ENCODE measurements at regions not wholly inside any gene's neighbourhood (a gene's known extent, or its start where the extent isn't known, plus 50 kb on each side); places are given as distances from the start of the nearest gene placed in this dataset.
"Not testable (repeated sequence)": the region's sequence is repeated elsewhere in the genome, so short reads cannot be mapped to it uniquely, and the experiment has no call there.

DNA sequence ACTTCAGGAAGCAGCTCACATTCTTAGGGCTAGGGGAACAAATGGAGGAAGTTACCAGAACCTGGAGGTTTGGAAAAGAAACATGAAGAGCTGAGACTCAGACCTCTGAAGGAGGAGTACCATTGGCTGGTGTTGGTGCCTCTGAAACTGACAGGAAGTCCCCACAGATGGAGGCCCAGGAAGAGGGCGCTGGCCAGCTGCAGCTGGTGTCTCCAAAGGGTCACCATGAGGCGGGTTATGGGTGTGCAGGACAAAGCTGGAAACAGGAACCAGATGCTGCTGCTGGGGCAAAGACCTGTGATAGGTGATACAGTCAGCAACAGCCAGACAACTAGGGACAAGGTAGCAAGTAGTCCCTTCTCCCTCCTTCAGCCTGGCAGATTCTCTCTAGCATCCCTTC lies 136.5 kb upstream of the SERPINE2 start:
- Mint-ChIP-seq H3K27ac (no peak overlapping the region), H3K27me3 (ENCODE audit: insufficient read depth) (peaks cover 2% of the 10 kb centered on the region), H3K4me1 (ENCODE audit: low read depth) (no peaks in the 10 kb centered on the region), H3K9me3 (no peaks in the 10 kb centered on the region), H3K4me3 (no peak overlapping the region), H3K36me3 (ENCODE audit: low read depth) (no peaks in the 10 kb centered on the region)
- intact Hi-C loops (cut with micrococcal nuclease), result no loop called here
- no peak for DNase-seq (ENCODE audit: low spot score)

- Mint-ChIP-seq H3K9me3 (no peaks in the 10 kb centered on the region), H3K4me3 (no peak overlapping the region)
Measured at GRCh38 chr2:224174990-224175389, 135.9 kb upstream of the SERPINE2 start.

DNA sequence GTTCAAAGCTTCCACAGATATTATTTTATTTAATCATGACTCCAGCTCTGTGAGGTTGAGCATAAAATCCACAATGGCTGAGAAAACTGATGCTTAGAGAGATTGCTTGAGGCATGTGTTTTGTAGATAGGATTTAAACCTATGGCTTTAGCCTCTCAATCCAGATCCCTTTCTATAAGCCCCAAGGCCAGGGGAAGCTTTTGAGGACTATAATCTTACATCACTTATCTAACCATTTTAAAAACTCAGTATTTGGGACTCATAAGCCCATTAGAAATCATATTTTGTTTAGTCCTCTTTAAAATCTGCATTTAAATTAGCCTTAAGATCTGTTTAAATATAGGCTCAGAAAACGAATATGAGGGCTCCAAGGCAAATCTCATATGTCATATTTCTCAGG lies 135.4 kb upstream of the SERPINE2 start:
- Mint-ChIP-seq H3K9me3 (no peaks in the 10 kb centered on the region), H3K36me3 (ENCODE audit: low read depth) (no peaks in the 10 kb centered on the region), H3K27ac (no peak overlapping the region), H3K4me1 (ENCODE audit: low read depth) (no peaks in the 10 kb centered on the region), H3K27me3 (ENCODE audit: insufficient read depth) (peaks cover 2% of the 10 kb centered on the region), H3K4me3 (no peak overlapping the region)
- intact Hi-C loops (cut with micrococcal nuclease), result loop anchor here (5.0 kb wide), 1 partner anchor 182 kb away; no protein-coding TSS in a partner anchor
- no peak for DNase-seq (ENCODE audit: low spot score)

More at GRCh38 chr2:224174990-224175389, 135.9 kb upstream of the SERPINE2 start:
- H3K27ac Mint-ChIP-seq, result no peak overlapping the region
- H3K27me3 Mint-ChIP-seq (ENCODE audit: insufficient read depth), result peaks cover 2% of the 10 kb centered on the region
- intact Hi-C loops (cut with micrococcal nuclease), result loop anchor here (5.0 kb wide), 1 partner anchor 183 kb away; no protein-coding TSS in a partner anchor
- H3K4me1 Mint-ChIP-seq (ENCODE audit: low read depth), result no peaks in the 10 kb centered on the region
- H3K36me3 Mint-ChIP-seq (ENCODE audit: low read depth), result no peaks in the 10 kb centered on the region
- DNase-seq (ENCODE audit: low spot score), result no peak

GRCh38 chr2:224173933-224174332 lies 134.8 kb upstream of the SERPINE2 start:
- Mint-ChIP-seq H3K36me3 (ENCODE audit: low read depth) (no peaks in the 10 kb centered on the region), H3K4me3 (no peak overlapping the region), H3K9me3 (no peaks in the 10 kb centered on the region), H3K4me1 (ENCODE audit: low read depth) (no peaks in the 10 kb centered on the region), H3K27me3 (ENCODE audit: insufficient read depth) (peaks cover 2% of the 10 kb centered on the region), H3K27ac (no peak overlapping the region)
- intact Hi-C loops (cut with micrococcal nuclease), result loop anchor here (5.0 kb wide), 1 partner anchor 182 kb away; no protein-coding TSS in a partner anchor
- DNase-seq (ENCODE audit: low spot score), result no peak

DNA sequence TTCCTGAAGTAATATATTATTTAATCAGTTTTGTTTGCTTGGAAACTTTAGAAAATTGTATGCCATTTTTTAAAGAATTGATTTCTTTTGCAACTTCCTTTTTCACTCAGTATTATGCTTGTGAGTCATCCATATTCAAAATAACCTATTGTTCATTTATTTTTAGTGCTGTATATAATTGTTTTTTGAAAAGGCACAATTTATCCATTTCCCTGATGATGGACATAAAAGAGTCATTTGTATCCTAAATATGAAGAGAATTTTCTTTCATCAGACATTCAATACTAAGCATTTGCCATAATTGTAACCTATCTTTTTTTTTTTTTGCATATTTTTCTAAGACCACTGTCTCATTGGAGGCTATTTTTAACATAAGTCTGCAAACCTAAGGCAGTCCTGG lies 134.1 kb upstream of the SERPINE2 start:
- Mint-ChIP-seq H3K4me1 (ENCODE audit: low read depth) (no peaks in the 10 kb centered on the region), H3K27me3 (ENCODE audit: insufficient read depth) (peaks cover 2% of the 10 kb centered on the region), H3K36me3 (ENCODE audit: low read depth) (no peaks in the 10 kb centered on the region), H3K27ac (no peak overlapping the region), H3K9me3 (no peaks in the 10 kb centered on the region), H3K4me3 (no peak overlapping the region)
- DNase-seq (ENCODE audit: low spot score), result no peak
- intact Hi-C loops (cut with micrococcal nuclease), result loop anchor here (5.0 kb wide), 1 partner anchor 181 kb away; no protein-coding TSS in a partner anchor

DNA sequence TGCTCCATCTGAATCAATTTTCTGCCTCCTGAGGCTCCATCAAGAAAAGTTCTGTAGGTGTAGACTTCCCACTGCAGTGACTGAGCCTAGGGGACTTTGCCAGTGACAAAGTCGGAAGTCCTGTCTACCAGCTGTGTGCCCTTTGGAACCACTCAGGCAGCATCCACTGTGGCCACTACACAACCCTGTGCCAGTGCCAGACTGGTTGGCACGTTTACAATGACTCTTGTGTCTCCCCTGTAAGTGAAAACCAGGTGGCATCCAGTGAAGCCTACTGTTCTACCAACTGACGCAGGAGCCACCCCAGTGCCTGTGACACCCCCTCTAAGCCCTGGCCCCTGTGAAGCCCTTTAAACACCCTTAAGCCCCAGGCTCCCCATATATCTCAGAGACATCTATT lies 132.1 kb upstream of the SERPINE2 start:
- no peak overlapping the region for H3K27ac Mint-ChIP-seq
- H3K9me3 Mint-ChIP-seq, result no peaks in the 10 kb centered on the region
- intact Hi-C loops (cut with micrococcal nuclease), result loop anchor here (5.0 kb wide), 1 partner anchor 179 kb away; no protein-coding TSS in a partner anchor
- no peak overlapping the region for H3K4me3 Mint-ChIP-seq
- DNase-seq (ENCODE audit: low spot score), result no peak
- no peaks in the 10 kb centered on the region for H3K36me3 Mint-ChIP-seq (ENCODE audit: low read depth)
- no peaks in the 10 kb centered on the region for H3K4me1 Mint-ChIP-seq (ENCODE audit: low read depth)
- peaks cover 2% of the 10 kb centered on the region for H3K27me3 Mint-ChIP-seq (ENCODE audit: insufficient read depth)

GRCh38 chr2:224169847-224170246 lies 130.8 kb upstream of the SERPINE2 start:
- no peaks in the 10 kb centered on the region for H3K4me1 Mint-ChIP-seq (ENCODE audit: low read depth)
- peaks cover 2% of the 10 kb centered on the region for H3K27me3 Mint-ChIP-seq (ENCODE audit: insufficient read depth)
- intact Hi-C loops (cut with micrococcal nuclease), result loop anchor here (5.0 kb wide), 1 partner anchor 178 kb away; no protein-coding TSS in a partner anchor
- no peaks in the 10 kb centered on the region for H3K9me3 Mint-ChIP-seq
- no peaks in the 10 kb centered on the region for H3K36me3 Mint-ChIP-seq (ENCODE audit: low read depth)
- H3K4me3 Mint-ChIP-seq, result no peak overlapping the region
- DNase-seq (ENCODE audit: low spot score), result no peak
- no peak overlapping the region for H3K27ac Mint-ChIP-seq

DNA sequence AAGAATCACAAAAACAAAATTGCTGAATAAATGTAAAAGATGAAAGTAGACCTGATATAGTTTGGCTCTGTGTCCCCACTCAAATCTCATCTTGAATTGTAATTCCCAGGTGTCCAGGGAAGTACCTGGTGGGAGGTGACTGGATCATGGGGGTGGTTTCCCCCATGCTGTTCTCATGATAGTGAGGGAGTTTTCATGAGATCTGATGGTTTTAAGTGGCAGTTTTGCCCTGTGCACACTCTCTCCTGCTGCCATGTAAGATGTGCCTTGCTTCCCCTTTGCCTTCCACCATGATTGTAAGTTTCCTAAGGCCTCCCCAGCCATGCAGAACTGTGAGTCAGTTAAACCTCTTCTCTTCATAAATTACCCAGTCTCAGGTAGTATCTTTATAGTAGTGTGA lies 128.7 kb upstream of the SERPINE2 start:
- H3K36me3 Mint-ChIP-seq (ENCODE audit: low read depth); H3K27ac Mint-ChIP-seq; DNase-seq (ENCODE audit: low spot score); H3K4me3 Mint-ChIP-seq; H3K4me1 Mint-ChIP-seq (ENCODE audit: low read depth); intact Hi-C loops (cut with micrococcal nuclease); H3K27me3 Mint-ChIP-seq (ENCODE audit: insufficient read depth); H3K9me3 Mint-ChIP-seq: not testable (repeated sequence)

- Mint-ChIP-seq H3K36me3 (ENCODE audit: low read depth) (no peaks in the 10 kb centered on the region), H3K27me3 (ENCODE audit: insufficient read depth) (no peaks in the 10 kb centered on the region), H3K4me1 (ENCODE audit: low read depth) (no peaks in the 10 kb centered on the region), H3K9me3 (no peaks in the 10 kb centered on the region), H3K4me3 (no peak overlapping the region), H3K27ac (no peak overlapping the region)
- intact Hi-C loops (cut with micrococcal nuclease), result no loop called here
- DNase-seq (ENCODE audit: low spot score), result no peak
Measured at GRCh38 chr2:224166654-224167053, 127.6 kb upstream of the SERPINE2 start.

DNA sequence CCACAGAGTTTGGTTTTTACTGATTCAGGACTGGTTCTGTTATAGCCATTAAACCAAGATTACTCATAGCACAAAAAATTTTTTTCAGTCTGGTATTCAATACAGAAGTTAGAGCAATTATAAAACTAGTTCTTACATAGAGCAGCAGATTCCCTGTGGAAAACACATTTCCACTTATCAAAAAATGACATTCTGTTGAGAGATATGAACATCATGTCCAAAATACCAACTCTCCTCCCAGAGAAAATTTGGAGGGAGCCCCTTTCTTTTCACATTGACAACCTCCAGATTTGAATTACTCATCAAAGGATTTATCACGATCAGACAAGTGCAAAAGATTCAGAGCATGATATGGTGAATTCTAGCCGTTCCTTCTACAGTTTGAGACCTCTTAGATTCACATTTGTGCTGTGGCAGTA lies 126.8 kb upstream of the SERPINE2 start:
- Mint-ChIP-seq H3K27me3 (ENCODE audit: insufficient read depth) (no peaks in the 10 kb centered on the region), H3K36me3 (ENCODE audit: low read depth) (no peaks in the 10 kb centered on the region), H3K27ac (no peak overlapping the region), H3K9me3 (no peaks in the 10 kb centered on the region), H3K4me1 (ENCODE audit: low read depth) (no peaks in the 10 kb centered on the region), H3K4me3 (no peak overlapping the region)
- intact Hi-C loops (cut with micrococcal nuclease), result no loop called here
- DNase-seq (ENCODE audit: low spot score), result no peak

DNA sequence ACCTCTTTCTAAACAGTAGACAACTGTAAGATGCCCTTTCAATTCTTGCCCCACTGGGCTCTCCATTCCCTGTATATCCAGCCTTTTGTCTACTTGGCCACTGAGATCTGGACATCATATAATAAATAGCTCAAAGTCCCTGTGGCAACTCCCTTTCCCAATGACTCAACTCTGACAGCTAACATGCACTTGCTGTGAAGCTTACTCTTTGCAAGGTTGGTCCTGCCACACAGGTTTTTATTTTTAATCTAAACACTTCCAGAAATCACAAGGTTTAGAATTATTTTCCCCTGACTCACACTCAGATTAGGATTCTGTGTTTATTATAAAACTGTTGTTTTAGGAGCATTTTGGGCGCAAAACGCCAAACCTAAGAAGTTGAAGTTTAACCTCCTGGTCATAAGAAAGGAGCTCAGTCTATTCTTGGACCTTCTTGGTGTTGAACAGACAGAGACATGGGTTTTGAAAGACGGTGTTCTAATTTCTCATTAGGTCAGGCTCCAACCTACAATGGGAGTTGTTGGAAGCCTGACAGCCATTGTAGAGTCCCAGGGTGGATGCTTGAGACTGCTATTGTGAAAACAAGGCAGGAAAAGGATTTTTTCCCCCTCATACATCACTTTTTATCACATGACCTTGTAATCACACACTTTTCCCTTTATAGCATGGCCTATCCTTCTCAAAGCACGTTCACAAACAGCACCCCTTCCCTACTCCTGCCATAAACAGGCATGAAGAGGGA lies 124.7 kb upstream of the SERPINE2 start:
- no peak for DNase-seq (ENCODE audit: low spot score)
- Mint-ChIP-seq H3K4me3 (no peak overlapping the region), H3K27ac (no peak overlapping the region), H3K36me3 (ENCODE audit: low read depth) (no peaks in the 10 kb centered on the region), H3K4me1 (ENCODE audit: low read depth) (no peaks in the 10 kb centered on the region), H3K27me3 (ENCODE audit: insufficient read depth) (no peaks in the 10 kb centered on the region), H3K9me3 (no peaks in the 10 kb centered on the region)
- intact Hi-C loops (cut with micrococcal nuclease), result no loop called here

GRCh38 chr2:224162122-224162521 lies 123.0 kb upstream of the SERPINE2 start:
- no peaks in the 10 kb centered on the region for H3K4me1 Mint-ChIP-seq (ENCODE audit: low read depth)
- H3K27ac Mint-ChIP-seq, result no peak overlapping the region

DNA sequence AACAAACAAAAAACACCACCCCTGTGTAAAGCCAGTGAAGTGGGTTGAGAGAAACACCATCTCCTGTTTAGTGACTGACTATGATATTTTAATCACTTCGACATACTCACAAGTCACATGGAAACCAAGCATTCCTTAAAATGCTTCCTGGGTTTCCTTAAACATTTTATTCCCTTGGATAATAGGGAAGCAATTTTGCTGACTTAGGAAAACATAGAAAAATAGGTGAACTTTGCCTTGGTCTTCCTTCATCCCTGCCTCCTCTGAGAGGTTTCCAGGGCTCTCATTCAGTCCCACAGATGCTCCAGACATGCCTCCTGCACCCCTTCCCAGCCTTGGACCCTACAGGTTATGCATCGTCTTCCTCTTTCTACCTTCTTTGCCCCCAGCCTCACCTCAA lies 122.6 kb upstream of the SERPINE2 start:
- Mint-ChIP-seq H3K27ac (no peak overlapping the region), H3K27me3 (ENCODE audit: insufficient read depth) (no peaks in the 10 kb centered on the region), H3K36me3 (ENCODE audit: low read depth) (no peaks in the 10 kb centered on the region), H3K4me1 (ENCODE audit: low read depth) (no peaks in the 10 kb centered on the region), H3K9me3 (no peaks in the 10 kb centered on the region), H3K4me3 (no peak overlapping the region)
- intact Hi-C loops (cut with micrococcal nuclease), result no loop called here
- no peak for DNase-seq (ENCODE audit: low spot score)

More at GRCh38 chr2:224162122-224162521, 123.0 kb upstream of the SERPINE2 start:
- intact Hi-C loops (cut with micrococcal nuclease), result no loop called here
- H3K4me3 Mint-ChIP-seq, result no peak overlapping the region
- H3K36me3 Mint-ChIP-seq (ENCODE audit: low read depth), result no peaks in the 10 kb centered on the region
- no peaks in the 10 kb centered on the region for H3K9me3 Mint-ChIP-seq
- H3K27me3 Mint-ChIP-seq (ENCODE audit: insufficient read depth), result no peaks in the 10 kb centered on the region
- no peak for DNase-seq (ENCODE audit: low spot score)
